Omental fat pad (tissue), 3 donors: ENCODE measurements at regions not wholly inside any gene's neighbourhood (a gene's known extent, or its start where the extent isn't known, plus 50 kb on each side); places are given as distances from the start of the nearest gene placed in this dataset. TPM values are rescaled to one million over a fixed set of nuclear protein-coding genes. Genes with fewer than 3 reads are reported as not detected.

Source experiments
- ATAC-seq: fragments of 150-250 bp; one replicate; pipeline ENCODE4 v1.9.1; 2016; ENCODE audit warnings: mild to moderate bottlenecking, moderate library complexity; ENCODE audit not compliant: low FRiP score
- DNase-seq: peaks from one replicate; pipeline ENCODE4 v3.0.0-alpha.2; 2019; ENCODE audit warnings: low spot score
- small RNA-seq: library from RNA; depleted of rRNA; stranded (forward); fragments of <200 nt; gene quantifications from one replicate; pipeline ENCODE3, GENCODE V24; 2016
- TF ChIP-seq, protein P1 (sequence below), 3 donors: fragments of 450-650 bp; IDR thresholded peaks; one replicate each; pipeline ENCODE4 v1.5.1; 2016 to 2017; ENCODE audit warnings: antibody characterized with exemption in 3 of 3, mild to moderate bottlenecking in 3 of 3, moderate library complexity in 2 of 3

DNA sequence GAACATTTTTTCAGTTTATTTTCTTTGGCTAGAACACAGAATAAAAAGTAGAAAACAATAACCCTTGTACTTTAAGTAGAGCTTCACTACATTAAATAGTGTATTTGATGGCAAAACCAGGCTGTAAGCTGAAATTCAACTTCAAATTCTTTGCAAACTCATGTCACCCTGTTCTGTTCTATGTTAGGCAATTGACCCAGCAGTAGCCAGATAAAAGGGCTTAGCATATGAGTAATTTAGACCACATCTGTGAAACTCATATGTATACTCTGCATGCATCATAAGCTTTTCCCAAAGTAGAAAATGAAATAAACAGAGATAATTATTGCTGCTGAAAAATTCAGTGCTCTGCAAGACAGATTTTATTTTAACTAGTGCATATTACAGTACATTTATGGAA is 150.2 kb downstream of the GNAI1 start:
- ATAC-seq (no peak), DNase-seq (no peak)
- TF ChIP-seq, protein P1, sequence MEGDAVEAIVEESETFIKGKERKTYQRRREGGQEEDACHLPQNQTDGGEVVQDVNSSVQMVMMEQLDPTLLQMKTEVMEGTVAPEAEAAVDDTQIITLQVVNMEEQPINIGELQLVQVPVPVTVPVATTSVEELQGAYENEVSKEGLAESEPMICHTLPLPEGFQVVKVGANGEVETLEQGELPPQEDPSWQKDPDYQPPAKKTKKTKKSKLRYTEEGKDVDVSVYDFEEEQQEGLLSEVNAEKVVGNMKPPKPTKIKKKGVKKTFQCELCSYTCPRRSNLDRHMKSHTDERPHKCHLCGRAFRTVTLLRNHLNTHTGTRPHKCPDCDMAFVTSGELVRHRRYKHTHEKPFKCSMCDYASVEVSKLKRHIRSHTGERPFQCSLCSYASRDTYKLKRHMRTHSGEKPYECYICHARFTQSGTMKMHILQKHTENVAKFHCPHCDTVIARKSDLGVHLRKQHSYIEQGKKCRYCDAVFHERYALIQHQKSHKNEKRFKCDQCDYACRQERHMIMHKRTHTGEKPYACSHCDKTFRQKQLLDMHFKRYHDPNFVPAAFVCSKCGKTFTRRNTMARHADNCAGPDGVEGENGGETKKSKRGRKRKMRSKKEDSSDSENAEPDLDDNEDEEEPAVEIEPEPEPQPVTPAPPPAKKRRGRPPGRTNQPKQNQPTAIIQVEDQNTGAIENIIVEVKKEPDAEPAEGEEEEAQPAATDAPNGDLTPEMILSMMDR (IDR thresholded peaks at IDR 0.05) = no peak

DNA sequence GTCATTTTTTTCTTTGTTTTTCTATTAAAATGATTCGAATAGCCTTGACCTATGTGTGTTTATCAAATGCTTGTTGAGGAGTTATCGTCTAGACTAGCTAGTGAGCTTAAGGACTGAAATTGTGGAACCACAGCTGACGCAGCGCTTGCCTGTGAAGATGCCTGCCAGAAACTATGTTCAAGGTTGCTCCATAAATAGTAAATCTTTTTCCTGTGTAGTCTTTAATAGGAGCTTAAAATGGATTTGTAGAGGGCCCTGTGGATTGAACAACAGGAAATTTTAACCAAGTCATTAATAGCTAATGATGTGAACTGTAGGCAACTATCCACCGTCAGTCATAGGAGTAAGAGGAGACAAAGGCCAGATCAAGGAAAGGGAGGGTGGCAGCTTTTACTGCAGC is 145.1 kb downstream of the GNAI1 start:
- ATAC-seq (no peak), DNase-seq (no peak)
- TF ChIP-seq, protein P1 (IDR thresholded peaks at IDR 0.05) = no peak

DNA sequence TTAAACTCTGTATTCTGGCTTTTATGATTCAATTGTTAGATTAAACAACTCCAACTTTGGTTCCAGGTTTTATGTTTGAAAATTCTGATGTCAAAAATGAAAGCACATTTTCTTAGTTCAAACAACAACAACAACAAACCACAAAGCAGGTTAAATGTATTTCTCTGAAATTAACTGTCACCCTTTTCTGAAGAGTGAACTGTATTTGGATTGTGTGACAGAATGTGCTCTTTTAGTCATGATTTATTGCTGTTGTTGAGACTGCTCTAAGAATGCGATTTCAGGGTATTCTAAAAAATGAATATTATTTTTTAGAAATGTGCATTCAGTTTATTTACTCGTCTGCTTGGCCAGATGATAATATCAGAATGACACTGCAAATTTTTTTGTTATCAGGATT is 144.1 kb downstream of the GNAI1 start:
- no peak for ATAC-seq
- TF ChIP-seq, protein P1 (IDR thresholded peaks at IDR 0.05) = no peak
- no peak for DNase-seq

DNA sequence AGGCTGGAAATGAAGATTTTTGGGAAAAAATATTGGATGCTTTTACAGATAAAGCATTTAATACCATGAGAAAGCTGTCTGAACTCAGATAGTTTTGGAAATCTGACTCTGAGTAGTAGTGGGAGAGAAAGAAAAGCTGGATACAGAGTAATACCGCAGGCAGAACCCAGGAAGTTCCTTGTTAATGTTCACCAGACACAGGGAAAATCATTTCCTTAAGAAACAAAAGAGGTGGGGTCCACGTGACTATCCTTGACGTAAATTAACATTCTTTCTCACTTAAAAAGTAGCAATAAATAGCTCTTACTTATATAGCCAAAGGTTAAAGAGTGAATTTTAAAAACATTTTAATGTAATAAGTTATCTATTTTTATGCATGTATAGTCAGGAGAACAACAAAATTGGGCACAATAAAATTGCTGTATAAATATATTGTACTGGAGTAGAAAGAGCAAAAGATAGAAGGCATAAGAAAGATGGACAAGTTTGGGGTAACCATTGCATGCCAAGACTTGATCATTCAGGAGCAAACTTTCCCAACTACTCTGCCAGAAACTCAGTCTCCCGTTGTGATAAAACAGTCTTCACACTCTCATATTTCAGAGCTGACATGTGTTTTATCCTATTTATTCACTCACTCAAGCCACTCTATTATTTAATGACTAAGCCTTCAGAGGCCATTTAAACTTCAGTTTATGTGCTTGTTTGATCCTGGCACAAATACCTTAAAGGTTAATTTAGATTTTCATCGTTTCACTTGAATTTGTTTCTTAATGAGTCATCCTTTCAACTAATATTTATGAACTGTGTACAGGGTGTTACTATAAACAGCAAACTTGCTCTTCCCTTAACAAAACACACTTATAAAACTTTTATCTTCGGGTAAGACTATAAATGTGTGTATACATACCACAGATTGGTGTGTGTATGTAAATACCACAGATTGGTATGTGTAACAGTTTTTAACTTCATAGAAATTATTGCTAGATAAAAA is 143.1 kb downstream of the GNAI1 start:
- ATAC-seq (peak; percentile 73), DNase-seq (no peak)
- TF ChIP-seq, protein P1 (IDR thresholded peaks at IDR 0.05) = no peak

Small RNA genes lying in the stretch of these regions (small RNA-seq; reads per million reads assigned to genes)
- gene RN7SL35P = not detected
- gene SNRPBP1 = not detected
